ENCODE measurements at regions not wholly inside any gene's neighbourhood (a gene's known extent, or its start where the extent isn't known, plus 50 kb on each side); places are given as distances from the start of the nearest gene placed in this dataset.

GRCh38 chr22:44615602-44616180 is 86.3 kb upstream of the PRR5 start:
- TF ChIP-seq DPF2 (IDR thresholded peaks at IDR 0.05) (no peak), RAD21 (IDR thresholded peaks at IDR 0.05; ENCODE audit: insufficient read depth, low read depth, low read length) (no peak), POLR2AphosphoS5 (IDR thresholded peaks at IDR 0.05; ENCODE audit: low read length) (no peak), TCF12 (IDR thresholded peaks at IDR 0.05; ENCODE audit: low read depth, low read length) (no peak), CTCF (IDR thresholded peaks at IDR 0.05 in 2 of 3, conservative IDR thresholded peaks at IDR 0.05 in 1 of 3; ENCODE audit: control insufficient read depth in 2 of 3, extremely low read depth in 1 of 3, insufficient read depth in 1 of 3, low read depth in 3 of 3, low read length in 3 of 3) (no peak), POLR2A (IDR thresholded peaks at IDR 0.05; ENCODE audit: low read depth, low read length) (no peak), NFYB (IDR thresholded peaks at IDR 0.05; ENCODE audit: insufficient read depth, low read depth, low read length) (no peak), FOS (IDR thresholded peaks at IDR 0.05; ENCODE audit: borderline replicate concordance, extremely low read depth, insufficient read length) (no peak), BHLHE40 (IDR thresholded peaks at IDR 0.05; ENCODE audit: borderline replicate concordance in 1 of 2, low read depth in 2 of 2, low read length in 1 of 2) (no peak)
